ENCODE measurements at regions not wholly inside any gene's neighbourhood (a gene's known extent, or its start where the extent isn't known, plus 50 kb on each side); places are given as distances from the start of the nearest gene placed in this dataset.

GRCh38 chr18:73973972-73974371, 173.7 kb downstream of the FBXO15 start (continued):
- TF ChIP-seq, protein P1, sequence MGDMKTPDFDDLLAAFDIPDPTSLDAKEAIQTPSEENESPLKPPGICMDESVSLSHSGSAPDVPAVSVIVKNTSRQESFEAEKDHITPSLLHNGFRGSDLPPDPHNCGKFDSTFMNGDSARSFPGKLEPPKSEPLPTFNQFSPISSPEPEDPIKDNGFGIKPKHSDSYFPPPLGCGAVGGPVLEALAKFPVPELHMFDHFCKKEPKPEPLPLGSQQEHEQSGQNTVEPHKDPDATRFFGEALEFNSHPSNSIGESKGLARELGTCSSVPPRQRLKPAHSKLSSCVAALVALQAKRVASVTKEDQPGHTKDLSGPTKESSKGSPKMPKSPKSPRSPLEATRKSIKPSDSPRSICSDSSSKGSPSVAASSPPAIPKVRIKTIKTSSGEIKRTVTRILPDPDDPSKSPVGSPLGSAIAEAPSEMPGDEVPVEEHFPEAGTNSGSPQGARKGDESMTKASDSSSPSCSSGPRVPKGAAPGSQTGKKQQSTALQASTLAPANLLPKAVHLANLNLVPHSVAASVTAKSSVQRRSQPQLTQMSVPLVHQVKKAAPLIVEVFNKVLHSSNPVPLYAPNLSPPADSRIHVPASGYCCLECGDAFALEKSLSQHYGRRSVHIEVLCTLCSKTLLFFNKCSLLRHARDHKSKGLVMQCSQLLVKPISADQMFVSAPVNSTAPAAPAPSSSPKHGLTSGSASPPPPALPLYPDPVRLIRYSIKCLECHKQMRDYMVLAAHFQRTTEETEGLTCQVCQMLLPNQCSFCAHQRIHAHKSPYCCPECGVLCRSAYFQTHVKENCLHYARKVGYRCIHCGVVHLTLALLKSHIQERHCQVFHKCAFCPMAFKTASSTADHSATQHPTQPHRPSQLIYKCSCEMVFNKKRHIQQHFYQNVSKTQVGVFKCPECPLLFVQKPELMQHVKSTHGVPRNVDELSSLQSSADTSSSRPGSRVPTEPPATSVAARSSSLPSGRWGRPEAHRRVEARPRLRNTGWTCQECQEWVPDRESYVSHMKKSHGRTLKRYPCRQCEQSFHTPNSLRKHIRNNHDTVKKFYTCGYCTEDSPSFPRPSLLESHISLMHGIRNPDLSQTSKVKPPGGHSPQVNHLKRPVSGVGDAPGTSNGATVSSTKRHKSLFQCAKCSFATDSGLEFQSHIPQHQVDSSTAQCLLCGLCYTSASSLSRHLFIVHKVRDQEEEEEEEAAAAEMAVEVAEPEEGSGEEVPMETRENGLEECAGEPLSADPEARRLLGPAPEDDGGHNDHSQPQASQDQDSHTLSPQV (IDR thresholded peaks at IDR 0.05): no peak
- TF ChIP-seq ZBTB4 (CRISPR knock-in tag; IDR thresholded peaks at IDR 0.05): no peak

- Histone ChIP-seq H3K4me3 (no peak overlapping the region), H3K79me2 (ENCODE audit: control insufficient read depth, insufficient read depth, low read length) (no peaks in the 10 kb centered on the region), H4K20me1 (ENCODE audit: control insufficient read depth, insufficient read depth) (no peaks in the 10 kb centered on the region), H3K27me3 (replicated peaks in 1 of 2; ENCODE audit: control insufficient read depth in 2 of 2, insufficient read depth in 2 of 2, low read length in 1 of 2) (no peaks in the 10 kb centered on the region), H3K27ac (ENCODE audit: control insufficient read depth, insufficient read depth) (no peak overlapping the region), H3K9ac (ENCODE audit: control insufficient read depth, insufficient read depth, low read length) (no peak overlapping the region), H2AFZ (ENCODE audit: control insufficient read depth, low read depth, low read length) (no peak overlapping the region), H3K9me3 (replicated peaks; ENCODE audit: control insufficient read depth, insufficient read depth, low read length) (no peaks in the 10 kb centered on the region), H3K4me2 (ENCODE audit: control insufficient read depth, insufficient read depth) (no peak overlapping the region), H3K4me1 (ENCODE audit: control insufficient read depth, insufficient read depth, low read length) (no peaks in the 10 kb centered on the region), H3K36me3 (ENCODE audit: control insufficient read depth in 2 of 2, insufficient read depth in 2 of 2, low read length in 1 of 2) (no peaks in the 10 kb centered on the region)
- CTCF ChIA-PET: no interaction called here
- FAIRE-seq: no peak
- DNase-seq (ENCODE audit: low read depth, low spot score): no peak
- POLR2A ChIA-PET: no interaction called here
- SMC1A ChIA-PET (ENCODE audit: uncharacterized antibody, unreplicated experiment): no interaction called here
- RAD21 ChIA-PET (ENCODE audit: unreplicated experiment): no interaction called here
- ATAC-seq: no peak
- BruUV-seq (replicated peaks): no TSS peak
- 10% methylated on average over 2 of the region's 2 CpGs for WGBS (ENCODE audit: insufficient coverage, insufficient replicate concordance, low lambda C conversion rate, missing lambda C conversion rate)
- in situ Hi-C loops (cut with MboI): no loop called here
- intact Hi-C loops (cut with micrococcal nuclease; ENCODE audit: unreplicated experiment): no loop called here
- TF ChIP-seq CTCF (IDR thresholded peaks at IDR 0.05 in 2 of 3, conservative IDR thresholded peaks at IDR 0.05 in 1 of 3; ENCODE audit: control insufficient read depth in 2 of 3, extremely low read depth in 1 of 3, insufficient read depth in 1 of 3, low read depth in 3 of 3, low read length in 3 of 3) (no peak), NBN (IDR thresholded peaks at IDR 0.05) (no peak), PML (IDR thresholded peaks at IDR 0.05; ENCODE audit: low read length) (no peak), E2F4 (IDR thresholded peaks at IDR 0.05; ENCODE audit: low read depth, low read length) (no peak), GABPA (IDR thresholded peaks at IDR 0.05; ENCODE audit: low read depth) (no peak)
- TF ChIP-seq, protein P2, sequence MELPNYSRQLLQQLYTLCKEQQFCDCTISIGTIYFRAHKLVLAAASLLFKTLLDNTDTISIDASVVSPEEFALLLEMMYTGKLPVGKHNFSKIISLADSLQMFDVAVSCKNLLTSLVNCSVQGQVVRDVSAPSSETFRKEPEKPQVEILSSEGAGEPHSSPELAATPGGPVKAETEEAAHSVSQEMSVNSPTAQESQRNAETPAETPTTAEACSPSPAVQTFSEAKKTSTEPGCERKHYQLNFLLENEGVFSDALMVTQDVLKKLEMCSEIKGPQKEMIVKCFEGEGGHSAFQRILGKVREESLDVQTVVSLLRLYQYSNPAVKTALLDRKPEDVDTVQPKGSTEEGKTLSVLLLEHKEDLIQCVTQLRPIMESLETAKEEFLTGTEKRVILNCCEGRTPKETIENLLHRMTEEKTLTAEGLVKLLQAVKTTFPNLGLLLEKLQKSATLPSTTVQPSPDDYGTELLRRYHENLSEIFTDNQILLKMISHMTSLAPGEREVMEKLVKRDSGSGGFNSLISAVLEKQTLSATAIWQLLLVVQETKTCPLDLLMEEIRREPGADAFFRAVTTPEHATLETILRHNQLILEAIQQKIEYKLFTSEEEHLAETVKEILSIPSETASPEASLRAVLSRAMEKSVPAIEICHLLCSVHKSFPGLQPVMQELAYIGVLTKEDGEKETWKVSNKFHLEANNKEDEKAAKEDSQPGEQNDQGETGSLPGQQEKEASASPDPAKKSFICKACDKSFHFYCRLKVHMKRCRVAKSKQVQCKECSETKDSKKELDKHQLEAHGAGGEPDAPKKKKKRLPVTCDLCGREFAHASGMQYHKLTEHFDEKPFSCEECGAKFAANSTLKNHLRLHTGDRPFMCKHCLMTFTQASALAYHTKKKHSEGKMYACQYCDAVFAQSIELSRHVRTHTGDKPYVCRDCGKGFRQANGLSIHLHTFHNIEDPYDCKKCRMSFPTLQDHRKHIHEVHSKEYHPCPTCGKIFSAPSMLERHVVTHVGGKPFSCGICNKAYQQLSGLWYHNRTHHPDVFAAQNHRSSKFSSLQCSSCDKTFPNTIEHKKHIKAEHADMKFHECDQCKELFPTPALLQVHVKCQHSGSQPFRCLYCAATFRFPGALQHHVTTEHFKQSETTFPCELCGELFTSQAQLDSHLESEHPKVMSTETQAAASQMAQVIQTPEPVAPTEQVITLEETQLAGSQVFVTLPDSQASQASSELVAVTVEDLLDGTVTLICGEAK (IDR thresholded peaks at IDR 0.05; ENCODE audit: borderline replicate concordance): no peak
Measured at GRCh38 chr18:73966954-73967353, 180.7 kb downstream of the FBXO15 start.
